Panc1 (cell line): ENCODE measurements at regions not wholly inside any gene's neighbourhood (a gene's known extent, or its start where the extent isn't known, plus 50 kb on each side); places are given as distances from the start of the nearest gene placed in this dataset.

Experiments used
- ATAC-seq: fragments of 200-7000 bp; cut with Tn5 transposase; 2 replicates; pipeline ENCODE4 v1.9.1; 2020; ENCODE audit warnings: mild to moderate bottlenecking, moderate library complexity
- BruUV-seq: library from RNA; stranded (reverse); fragments of 400-500 nt; replicated peaks from 2 replicates; lab custom pipeline; 2021; lab: Mats Ljungman, UMichigan
- CTCF ChIA-PET: fragments of 300-600 bp; sonication (Branson Sonifier 250); formaldehyde crosslinking; loops from one replicate; lab custom pipeline; 2022; ENCODE audit warnings: antibody characterized with exemption; lab: Charles Lee
- POLR2A ChIA-PET: fragments of 300-600 bp; sonication (Branson Sonifier 250); formaldehyde crosslinking; loops from one replicate; lab custom pipeline; 2022; ENCODE audit warnings: antibody characterized with exemption; lab: Charles Lee
- DNase-seq: peaks from one replicate; pipeline ENCODE4 v3.0.0-alpha.2; 2010; ENCODE audit warnings: low read depth, low spot score
- H3K27ac ChIP-seq: 2 replicates; pipeline ENCODE4 v1.5.1; 2011; ENCODE audit warnings: mild to moderate bottlenecking, low read length, inconsistent platforms
- H3K27me3 ChIP-seq: fragments of 200-500 bp; sonication (Bioruptor generic); 2 replicates; pipeline ENCODE4 v1.6.0; 2014; ENCODE audit warnings: low read length, inconsistent platforms; ENCODE audit not compliant: control insufficient read depth, insufficient read depth
- H3K36me3 ChIP-seq: fragments of 200-500 bp; sonication (Bioruptor generic); 2 replicates; pipeline ENCODE4 v1.5.1; 2014; ENCODE audit warnings: inconsistent platforms, mild to moderate bottlenecking, low read length, moderate library complexity; ENCODE audit not compliant: control insufficient read depth, insufficient read depth
- H3K4me1 ChIP-seq: 2 replicates; pipeline ENCODE4 v1.5.1; 2011; ENCODE audit warnings: inconsistent platforms, mild to moderate bottlenecking, low read length, moderate library complexity; ENCODE audit not compliant: control insufficient read depth, insufficient read depth
- H3K4me3 ChIP-seq, 2 experiments: 2 replicates each; pipeline ENCODE4 v1.5.1; 2011 to 2012; ENCODE audit warnings: low read depth in 2 of 2, low read length in 2 of 2, mild to moderate bottlenecking in 2 of 2, inconsistent platforms in 1 of 2, moderate library complexity in 1 of 2
- H3K9me3 ChIP-seq: fragments of 200-500 bp; sonication (Bioruptor generic); 2 replicates; pipeline ENCODE4 v1.5.1; 2014; ENCODE audit warnings: low read depth, mild to moderate bottlenecking, inconsistent platforms, low read length, moderate library complexity; ENCODE audit not compliant: control insufficient read depth, insufficient read depth
- CTCF ChIP-seq: fragments of 450-650 bp; IDR thresholded peaks from 2 replicates; pipeline ENCODE4 v1.5.1; 2017; ENCODE audit warnings: mild to moderate bottlenecking
- POLR2AphosphoS5 ChIP-seq: IDR thresholded peaks from 2 replicates; pipeline ENCODE4 v1.6.1; 2012; ENCODE audit warnings: mild to moderate bottlenecking, low read depth, low read length, moderate library complexity
- REST ChIP-seq, 2 experiments: IDR thresholded peaks; 2 replicates each; pipeline ENCODE4 v1.6.1; 2011 to 2012; ENCODE audit warnings: low read depth in 2 of 2, control low read depth in 1 of 2, low read length in 1 of 2, mild to moderate bottlenecking in 1 of 2, moderate library complexity in 1 of 2; ENCODE audit not compliant: insufficient read depth in 1 of 2
- SIN3A ChIP-seq: IDR thresholded peaks from 2 replicates; pipeline ENCODE4 v1.6.1; 2012; ENCODE audit warnings: low read depth, mild to moderate bottlenecking, low read length, moderate library complexity, borderline replicate concordance; ENCODE audit not compliant: insufficient read depth
- TCF7L2 ChIP-seq: IDR thresholded peaks from 2 replicates; pipeline ENCODE4 v1.6.1; 2011; ENCODE audit warnings: mild to moderate bottlenecking, low read depth, low read length, inconsistent platforms
- in situ Hi-C: cut with HindIII; loops from 2 replicates; pipeline ENCODE4 v1.10.0; 2016; ENCODE audit warnings: low sequenced_read_pairs, low pct_unique_long_range_greater_than_20kb
- intact Hi-C: fragments of 100-400 bp; cut with micrococcal nuclease; formaldehyde crosslinking; loops from one replicate; pipeline ENCODE4 v1.10.0; 2022; ENCODE audit not compliant: unreplicated experiment

- Histone ChIP-seq H3K4me1 (no peaks in the 10 kb centered on the region), H3K4me3 (no peak overlapping the region), H3K36me3 (no peaks in the 10 kb centered on the region), H3K9me3 (no peaks in the 10 kb centered on the region), H3K27ac (no peak overlapping the region), H3K27me3 (no peaks in the 10 kb centered on the region)
- no peak for ATAC-seq
- CTCF ChIA-PET, result no interaction called here
- in situ Hi-C loops, result no loop called here
- TF ChIP-seq SIN3A (no peak), POLR2AphosphoS5 (no peak), REST (IDR thresholded peaks at IDR 0.05; ENCODE audit: insufficient read depth in 1 of 2, low read depth in 2 of 2, low read length in 1 of 2) (no peak), CTCF (no peak), TCF7L2 (no peak)
- no peak for DNase-seq
- intact Hi-C loops, result no loop called here
- POLR2A ChIA-PET, result no interaction called here
- no TSS peak for BruUV-seq
Observed at GRCh38 chr2:175730050-175730449, 272.0 kb downstream of the LNPK start.

- CTCF ChIA-PET, result no interaction called here
- Histone ChIP-seq H3K4me1 (no peaks in the 10 kb centered on the region), H3K4me3 (no peak overlapping the region), H3K36me3 (no peaks in the 10 kb centered on the region), H3K27ac (no peak overlapping the region), H3K27me3 (no peaks in the 10 kb centered on the region), H3K9me3 (no peaks in the 10 kb centered on the region)
- ATAC-seq (no peak), DNase-seq (no peak)
- no TSS peak for BruUV-seq
- TF ChIP-seq POLR2AphosphoS5, result no peak
- no peak for TF ChIP-seq CTCF
- TF ChIP-seq TCF7L2, result no peak
- TF ChIP-seq REST (IDR thresholded peaks at IDR 0.05; ENCODE audit: insufficient read depth in 1 of 2, low read depth in 2 of 2, low read length in 1 of 2), result no peak
- TF ChIP-seq SIN3A, result no peak
- in situ Hi-C loops (no loop called here), intact Hi-C loops (no loop called here)
- POLR2A ChIA-PET, result no interaction called here
Observed at GRCh38 chr2:175729049-175729706, 272.9 kb downstream of the LNPK start.
